ENCODE measurements at regions not wholly inside any gene's neighbourhood (a gene's known extent, or its start where the extent isn't known, plus 50 kb on each side); places are given as distances from the start of the nearest gene placed in this dataset.

GRCh38 chr18:44238454-44238853, 442.2 kb upstream of the SETBP1 start:
- TF ChIP-seq POLR2A (IDR thresholded peaks at IDR 0.05) (no peak), CTCF (IDR thresholded peaks at IDR 0.05 in 4 of 5, conservative IDR thresholded peaks at IDR 0.05 in 1 of 5) (no peak)
